Stimulated activated CD4-positive, alpha-beta T cell treated with anti-CD3 and anti-CD28 coated beads, Interleukin-1b, Interleukin-23, amount 100 ng/mL, for 48 hours (primary cell): ENCODE measurements at regions not wholly inside any gene's neighbourhood (a gene's known extent, or its start where the extent isn't known, plus 50 kb on each side); places are given as distances from the start of the nearest gene placed in this dataset.

ENCODE experiments used
- DNase-seq: peaks from one replicate; pipeline ENCODE4 v3.0.0-alpha.2; 2020

DNA sequence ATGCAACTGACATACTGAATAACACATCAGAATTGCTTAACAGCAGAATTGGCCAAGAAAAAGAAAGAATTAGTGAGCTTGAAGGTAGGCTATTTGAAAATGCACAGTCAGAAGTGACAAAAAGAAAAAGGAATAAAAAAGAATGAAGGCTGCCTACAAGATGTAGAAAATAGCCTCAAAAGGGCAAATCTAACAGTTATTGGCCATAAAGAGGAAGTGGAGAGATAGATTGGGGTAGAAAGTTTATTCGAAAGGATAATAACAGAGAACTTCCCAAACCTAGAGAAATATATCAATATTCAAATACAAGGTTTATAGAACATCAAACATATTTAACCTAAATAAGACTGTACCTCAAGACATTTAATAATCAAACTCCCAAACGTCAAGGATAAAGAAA, 67.5 kb downstream of the ATP6V1G3 start:
- no peak for DNase-seq

GRCh38 chr1:198472119-198472518, 68.4 kb downstream of the ATP6V1G3 start:
- DNase-seq, result no peak

DNA sequence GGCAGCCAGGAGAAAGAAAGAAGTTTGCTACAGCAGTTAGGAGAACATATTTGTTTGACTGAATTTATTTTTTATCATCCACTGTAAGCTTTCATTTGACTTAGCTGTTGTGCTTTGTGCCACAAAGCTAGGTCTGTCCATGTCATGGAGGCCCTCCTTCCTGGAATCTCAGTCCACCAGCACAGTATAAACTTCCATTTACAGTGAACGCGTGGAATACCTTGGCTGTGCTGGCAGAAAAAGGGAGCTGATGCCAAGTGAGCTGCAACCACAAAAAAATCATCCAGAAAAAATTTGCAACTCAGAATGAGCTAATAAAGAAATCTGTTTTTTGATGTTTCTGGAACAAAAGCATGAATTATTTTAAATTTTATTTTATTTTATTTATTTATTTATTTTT, 72.6 kb downstream of the ATP6V1G3 start:
- no peak for DNase-seq

GRCh38 chr1:198467342-198467741, 73.1 kb downstream of the ATP6V1G3 start:
- no peak for DNase-seq

GRCh38 chr1:198465201-198466144, 75.0 kb downstream of the ATP6V1G3 start:
- no peak for DNase-seq

DNA sequence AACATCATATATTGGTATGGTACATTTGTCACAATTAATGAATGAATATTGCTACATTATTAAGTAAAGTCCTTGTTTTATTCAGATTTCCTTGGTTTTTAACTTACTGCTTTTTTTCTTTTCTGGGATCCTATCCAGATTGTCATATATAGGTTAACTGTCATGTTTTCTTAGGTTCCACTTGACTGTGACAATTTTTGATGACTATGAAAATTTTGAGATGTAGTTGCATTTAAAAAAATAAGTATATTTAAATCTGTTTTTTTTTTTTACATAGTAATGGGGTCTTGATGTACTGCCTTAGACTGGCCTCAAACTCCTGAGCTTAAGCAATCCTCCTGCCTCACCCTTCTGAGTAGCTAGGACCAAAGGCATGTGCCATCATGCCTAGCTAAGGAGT, 76.8 kb downstream of the ATP6V1G3 start:
- DNase-seq, result no peak

GRCh38 chr1:198462365-198463019, 78.0 kb downstream of the ATP6V1G3 start:
- peak; percentile 50 for DNase-seq

DNA sequence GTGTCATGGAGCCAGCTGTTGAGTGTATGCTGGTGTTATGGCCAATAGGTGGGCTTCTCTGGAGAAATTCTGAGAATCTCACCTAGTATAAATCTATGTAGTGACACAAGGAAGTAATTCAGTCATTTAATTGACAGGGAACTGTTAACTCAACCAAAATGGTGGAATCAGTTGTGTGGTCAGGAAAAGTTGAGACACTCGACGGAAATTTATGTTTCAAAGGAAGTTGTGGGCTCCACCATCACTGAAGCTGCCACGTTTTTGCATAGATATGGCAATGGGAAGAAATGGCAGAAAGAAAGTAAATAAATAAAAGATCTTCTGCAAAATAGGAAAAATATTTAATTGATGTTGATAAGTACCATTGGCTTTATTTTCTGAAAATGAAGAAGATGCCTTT, 84.5 kb downstream of the ATP6V1G3 start:
- no peak for DNase-seq

- DNase-seq, result no peak
Measured at GRCh38 chr1:198449727-198450433, 90.6 kb downstream of the ATP6V1G3 start.

GRCh38 chr1:198449261-198449660, 91.2 kb downstream of the ATP6V1G3 start:
- no peak for DNase-seq

DNA sequence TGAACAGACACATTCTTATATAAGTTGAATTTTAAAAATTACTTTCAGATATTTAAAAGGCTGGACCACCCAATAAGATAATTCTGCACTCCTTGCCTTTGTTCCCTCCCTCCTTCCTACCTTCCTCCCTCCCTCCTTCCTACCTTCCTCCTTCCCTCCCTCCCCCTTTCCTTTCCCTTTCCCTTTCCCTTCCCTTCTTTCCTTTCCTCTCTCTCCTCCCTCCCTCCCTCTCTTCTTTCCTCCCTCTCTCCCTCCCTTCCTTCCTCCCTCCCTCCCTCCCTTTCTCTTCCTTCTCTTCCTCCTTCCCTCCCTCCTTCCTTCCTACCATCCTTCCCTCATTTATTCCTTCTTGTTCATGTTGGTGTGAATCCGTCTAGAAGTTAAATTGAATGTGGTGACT, 93.0 kb downstream of the ATP6V1G3 start:
- no peak for DNase-seq

- DNase-seq, result no peak
Measured at GRCh38 chr1:198445872-198446271, 94.6 kb downstream of the ATP6V1G3 start.

- no peak for DNase-seq
Measured at GRCh38 chr1:198444792-198445191, 95.7 kb downstream of the ATP6V1G3 start.

DNA sequence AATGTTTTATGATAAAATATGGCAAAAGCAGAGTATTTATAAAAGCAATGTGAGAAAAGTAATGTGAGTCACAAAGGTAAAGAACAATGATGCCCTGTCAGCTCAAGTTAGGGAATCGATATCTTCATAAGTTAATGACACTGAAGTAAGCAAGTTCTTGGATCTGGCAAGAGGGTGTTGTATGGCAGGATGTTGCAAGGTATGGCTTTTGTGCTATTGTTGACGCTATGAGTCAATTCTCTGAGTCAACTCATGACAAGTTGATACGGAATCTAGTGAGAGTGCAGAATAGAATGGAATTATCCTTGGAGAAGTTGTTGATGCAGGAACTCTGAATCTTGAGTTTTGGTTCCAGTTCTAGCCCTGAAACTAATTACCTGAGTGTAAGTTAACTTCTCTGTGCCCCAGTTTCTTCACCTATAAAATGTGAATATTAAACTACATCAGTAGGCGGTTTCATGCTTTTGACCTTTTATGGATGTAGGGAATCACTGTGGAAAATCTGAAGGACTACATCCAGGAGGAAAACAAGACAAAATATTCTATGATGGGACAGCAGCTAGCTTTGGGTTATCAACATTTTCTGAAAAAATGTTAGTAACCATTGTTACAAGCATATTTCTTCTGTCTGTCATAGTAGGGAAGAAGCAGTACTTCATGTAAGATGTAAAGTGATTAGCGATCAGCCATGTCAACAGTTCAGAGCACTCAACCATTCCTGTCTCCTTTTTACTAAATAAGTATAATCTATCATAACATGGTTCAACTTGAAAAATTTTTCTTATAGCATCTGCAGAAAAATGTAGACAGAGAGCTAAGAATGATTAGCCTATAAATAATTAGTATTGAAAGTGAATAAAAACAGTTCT, 96.9 kb downstream of the ATP6V1G3 start:
- no peak for DNase-seq

DNA sequence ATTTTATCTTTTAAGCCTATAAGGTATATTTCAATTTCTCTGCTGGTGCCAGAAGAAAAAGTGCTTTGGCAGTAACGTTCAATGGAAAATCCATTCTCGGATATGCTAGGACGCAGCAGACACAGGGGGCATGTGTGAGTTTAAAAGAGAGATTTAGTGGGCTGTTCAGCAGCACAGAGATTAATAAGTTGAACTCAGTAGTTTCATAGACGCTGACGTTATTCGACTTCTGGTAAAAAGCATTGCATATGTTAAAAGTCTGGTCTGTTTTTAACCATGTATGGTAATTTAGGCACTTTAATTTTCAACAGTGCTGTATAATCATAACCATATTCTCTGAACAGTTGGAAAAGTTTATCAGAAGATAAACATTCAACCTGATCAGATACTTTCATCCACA, 99.6 kb downstream of the ATP6V1G3 start:
- DNase-seq, result no peak

GRCh38 chr1:198437332-198437731, 103.1 kb downstream of the ATP6V1G3 start:
- DNase-seq, result no peak

- DNase-seq, result no peak
Measured at GRCh38 chr1:198436276-198436675, 104.2 kb downstream of the ATP6V1G3 start.

- DNase-seq, result no peak
Measured at GRCh38 chr1:198435056-198435455, 105.4 kb downstream of the ATP6V1G3 start.

DNA sequence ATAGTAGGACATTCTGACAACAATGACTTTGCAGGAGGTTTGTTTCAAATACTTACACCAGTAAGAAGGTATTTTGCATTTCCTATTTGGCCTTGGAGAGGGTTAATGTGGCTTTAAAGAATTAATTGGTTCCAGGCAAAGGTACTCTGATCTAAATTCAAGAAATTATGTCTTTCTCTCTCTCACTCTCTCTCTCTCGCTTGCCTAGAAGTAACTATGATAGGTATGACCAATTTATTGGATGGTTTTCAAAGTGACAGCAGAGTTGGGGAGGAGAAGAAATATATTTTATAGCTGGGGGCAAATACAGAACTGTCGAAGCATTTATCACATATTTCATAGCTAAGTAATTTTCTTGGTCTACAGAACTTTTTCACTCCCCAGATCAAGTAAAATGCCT, 116.0 kb downstream of the ATP6V1G3 start:
- DNase-seq, result no peak

- no peak for DNase-seq
Measured at GRCh38 chr1:198423673-198424072, 116.8 kb downstream of the ATP6V1G3 start.

DNA sequence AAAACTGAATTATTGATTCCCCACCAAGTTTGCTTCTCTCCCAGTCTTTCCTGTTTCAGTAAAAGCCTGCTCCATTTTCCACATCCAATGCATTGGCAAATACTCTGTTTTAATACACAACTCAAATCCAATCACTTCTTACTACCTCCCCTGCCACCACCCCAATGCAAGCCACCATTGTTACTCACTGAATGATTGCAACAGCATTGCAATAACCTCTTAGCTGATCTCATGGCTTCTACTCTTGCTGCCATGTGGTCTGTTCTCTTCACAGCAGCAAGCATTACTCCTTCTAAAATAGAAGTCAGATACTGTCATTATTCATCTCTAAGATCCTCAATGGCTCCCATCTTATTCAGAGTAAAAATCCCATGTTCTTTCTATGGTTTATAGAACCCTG, 123.4 kb downstream of the ATP6V1G3 start:
- no peak for DNase-seq

DNA sequence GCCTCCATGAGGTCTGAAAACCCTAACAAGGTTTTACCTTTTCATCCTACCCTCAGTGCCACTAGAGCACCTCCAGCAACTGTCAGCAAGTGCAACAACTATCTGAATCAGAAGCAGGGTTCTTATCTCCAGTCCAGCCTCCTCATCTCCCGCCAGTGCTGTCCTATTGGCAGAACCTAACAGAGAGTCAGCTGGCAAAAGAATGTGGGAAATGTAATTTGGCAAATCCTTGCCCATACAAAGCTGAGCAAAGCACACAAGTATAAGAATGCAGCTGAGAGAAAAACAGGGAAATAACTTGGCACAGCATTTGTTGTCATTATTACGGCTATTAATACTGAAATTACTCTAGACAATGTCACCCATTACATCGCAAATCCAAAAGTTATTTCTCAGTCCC, 124.2 kb downstream of the ATP6V1G3 start:
- no peak for DNase-seq

DNA sequence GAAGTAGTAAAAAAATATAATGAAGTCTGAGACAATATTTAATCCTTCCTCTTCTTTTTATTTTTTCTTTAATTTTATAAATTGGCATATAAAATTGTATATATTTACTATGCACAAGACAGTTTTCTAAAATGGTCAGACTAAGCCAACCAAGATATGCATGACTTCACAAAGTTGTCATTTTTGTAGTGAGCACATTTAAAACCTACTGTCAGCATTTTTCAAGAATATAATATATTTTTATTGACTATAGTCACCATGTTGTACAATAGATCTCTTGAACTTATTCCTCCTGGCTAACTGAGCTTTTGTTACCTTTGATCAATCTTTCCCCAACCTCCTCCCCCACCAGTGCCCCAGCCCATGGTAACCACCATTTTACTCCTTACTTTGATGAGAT, 129.2 kb downstream of the ATP6V1G3 start:
- no peak for DNase-seq
